Astrocyte of the hippocampus (primary cell): ENCODE measurements at regions not wholly inside any gene's neighbourhood (a gene's known extent, or its start where the extent isn't known, plus 50 kb on each side); places are given as distances from the start of the nearest gene placed in this dataset.
"Not testable (repeated sequence)": the region's sequence is repeated elsewhere in the genome, so short reads cannot be mapped to it uniquely, and the experiment has no call there.

Experiments used
- DNase-seq: peaks from one replicate; pipeline ENCODE4 v3.0.0; 2011; ENCODE audit warnings: low read depth, low spot score

DNA sequence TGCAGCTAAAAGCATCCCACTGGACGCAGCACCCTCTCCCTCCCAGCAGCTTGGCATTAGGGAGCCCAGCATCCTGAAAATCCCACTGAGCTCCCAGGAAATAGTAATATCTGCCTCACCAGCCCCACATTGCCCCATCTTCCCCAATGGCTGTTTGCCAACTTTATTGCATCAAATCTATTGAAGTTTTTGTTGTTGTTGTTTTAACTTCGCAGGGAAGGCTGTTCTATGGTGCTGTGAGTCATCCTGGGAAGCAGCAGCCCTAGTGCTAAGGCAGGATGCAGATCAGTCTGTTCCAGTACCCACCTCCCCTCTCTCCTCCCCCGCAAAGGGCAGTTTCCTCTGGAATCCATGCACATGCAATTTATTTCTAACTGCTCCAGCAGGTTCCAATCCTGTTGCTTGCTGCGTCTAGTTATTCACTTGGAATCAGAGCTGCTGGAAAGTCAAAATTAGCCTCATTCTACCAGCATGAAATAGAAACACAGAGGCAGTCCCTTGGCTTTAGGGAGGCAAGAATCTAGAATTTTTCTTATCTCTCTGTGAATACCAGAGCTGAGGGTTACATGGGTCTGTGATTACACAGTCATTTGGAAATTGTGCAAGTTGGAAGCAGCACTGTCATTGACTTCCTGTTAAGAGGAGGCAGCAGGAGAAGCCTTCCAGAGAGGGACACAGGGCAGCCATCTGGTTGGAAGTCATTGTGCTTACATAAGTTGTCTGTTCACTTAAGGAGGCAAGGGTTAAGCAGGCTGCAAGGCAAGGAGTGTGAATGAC is 115.9 kb upstream of the CACUL1 start:
- peak; percentile 83 for DNase-seq

DNA sequence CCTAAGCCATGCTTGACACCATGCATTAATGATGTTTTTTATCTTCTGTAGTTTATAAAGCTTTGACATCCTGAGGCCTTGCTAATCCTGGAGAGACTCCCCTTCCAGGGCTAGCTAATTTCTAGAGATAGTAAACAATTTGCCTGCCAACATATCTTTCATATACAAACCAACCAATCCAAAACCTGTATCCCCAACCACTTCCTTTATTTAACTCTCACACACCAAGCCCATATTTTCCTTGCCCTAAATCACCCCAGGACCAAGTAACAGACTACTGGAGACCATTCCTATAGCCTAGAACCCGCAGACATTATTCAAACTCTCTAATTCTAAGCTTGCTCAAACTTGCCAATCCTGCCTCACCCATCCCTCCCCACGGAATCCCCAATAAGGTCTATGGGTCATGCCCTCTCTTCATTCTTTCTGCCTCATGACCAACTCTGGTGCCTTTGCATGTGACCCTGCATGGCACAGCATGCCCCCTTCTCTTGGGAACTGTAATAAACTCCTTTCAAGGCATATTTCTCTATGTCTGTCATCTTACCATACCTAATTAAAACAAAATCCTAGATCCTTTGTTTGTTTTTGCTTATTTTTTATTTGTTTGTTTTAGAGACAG is 116.6 kb upstream of the CACUL1 start:
- DNase-seq, result no peak

DNA sequence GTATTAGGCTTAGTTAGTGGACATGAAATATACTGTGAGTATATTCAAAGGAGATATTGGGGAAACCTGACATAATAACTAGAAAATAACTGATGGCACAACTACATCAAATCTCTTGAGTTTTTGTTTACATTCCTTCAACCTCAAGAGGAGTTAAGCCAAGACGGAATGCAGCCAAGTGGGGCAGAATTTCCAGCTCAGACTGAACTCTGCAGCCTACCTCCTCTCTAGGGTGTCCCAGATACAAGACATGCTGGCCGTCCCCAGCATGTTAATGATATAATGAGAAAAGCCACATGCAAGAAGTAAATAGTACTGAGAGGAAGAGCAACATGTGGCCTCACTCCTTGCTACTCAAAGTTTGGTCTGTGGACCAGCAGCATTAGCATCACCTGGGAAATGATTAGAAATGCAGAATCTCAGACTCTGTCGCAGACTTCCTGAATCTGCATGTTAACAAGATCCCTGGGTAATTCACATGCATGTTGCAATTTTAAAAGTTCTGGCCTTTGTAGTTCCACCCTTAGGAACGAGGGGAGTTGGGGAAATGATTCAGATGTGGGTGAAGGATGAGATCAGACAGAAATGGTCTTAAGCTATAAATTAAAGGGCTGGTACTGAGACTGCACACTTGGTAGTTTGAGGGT is 118.4 kb upstream of the CACUL1 start:
- DNase-seq, result peak; percentile 68

DNA sequence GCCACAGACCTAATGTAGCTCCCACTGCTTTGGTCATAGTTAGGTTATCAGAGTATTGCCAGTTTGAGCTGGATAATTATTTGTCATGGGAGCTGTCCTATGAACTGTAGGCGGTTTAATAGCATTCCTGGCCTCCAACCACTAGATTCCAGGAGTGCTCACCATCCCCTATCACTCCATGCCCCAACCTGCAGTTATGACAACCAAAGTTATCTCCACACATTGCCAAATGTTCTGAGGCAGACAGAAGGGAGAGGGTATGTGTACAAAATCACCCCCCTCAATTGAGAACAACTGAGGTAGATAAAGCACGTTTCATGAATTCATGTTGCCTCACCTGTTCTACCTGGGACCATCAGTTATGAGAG is 119.0 kb upstream of the CACUL1 start:
- peak; percentile 28 for DNase-seq

DNA sequence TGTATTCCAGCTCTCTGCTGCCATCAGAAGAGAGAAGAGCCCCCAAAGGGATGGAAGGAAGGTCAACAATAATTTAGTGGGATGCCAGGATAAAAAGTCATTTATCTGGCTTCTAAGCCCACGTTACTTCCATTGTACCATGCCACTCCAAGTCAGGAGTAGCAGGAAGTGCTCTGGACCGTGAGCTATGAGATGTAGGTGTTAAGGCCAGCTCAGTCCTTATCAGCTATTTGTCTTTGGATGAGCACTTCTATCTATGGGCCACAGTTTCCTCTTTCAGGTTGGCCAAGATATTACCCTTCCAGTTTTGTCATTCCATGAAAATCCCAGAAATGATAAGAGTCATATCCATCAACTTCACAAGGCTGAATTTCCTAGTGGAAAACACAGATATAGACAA is 119.4 kb upstream of the CACUL1 start:
- DNase-seq, result no peak

DNA sequence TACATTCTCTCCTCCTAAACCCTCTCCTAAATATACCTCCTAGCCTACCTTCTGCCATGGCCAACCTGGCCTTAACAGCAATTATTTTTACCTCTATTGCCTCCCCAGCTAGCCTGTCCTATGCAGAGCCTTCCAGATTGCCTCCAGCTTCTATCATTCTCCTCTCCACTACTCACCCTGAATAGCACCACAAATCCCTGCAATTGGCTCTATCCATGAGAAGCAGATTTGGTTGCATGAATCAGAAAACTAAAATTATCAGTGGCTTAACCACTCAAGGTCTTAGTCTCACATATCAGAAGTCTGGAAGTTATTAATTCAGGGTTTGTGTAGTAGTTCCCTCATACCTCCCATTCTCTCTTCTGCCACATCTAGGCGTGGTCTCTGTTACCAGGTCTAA is 120.3 kb upstream of the CACUL1 start:
- no peak for DNase-seq

DNA sequence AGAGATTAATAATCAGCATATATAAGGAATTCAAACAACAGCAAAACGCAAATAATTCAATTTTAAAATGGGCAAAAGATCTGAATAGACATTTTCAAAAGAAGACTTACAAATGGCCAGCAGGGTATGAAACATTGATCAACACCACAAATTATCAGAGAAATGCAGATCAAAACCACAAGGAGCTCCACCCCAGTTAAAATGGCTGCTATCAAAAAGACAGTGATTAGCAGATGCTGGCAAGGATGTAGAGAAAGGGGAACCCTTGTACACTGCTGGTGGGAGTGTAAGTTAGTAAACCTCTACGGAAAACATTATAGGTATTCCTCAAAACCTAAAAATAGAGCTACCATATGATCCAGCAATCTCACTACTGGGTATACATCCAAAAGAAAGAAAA is 128.0 kb upstream of the CACUL1 start:
- DNase-seq, result no peak

DNA sequence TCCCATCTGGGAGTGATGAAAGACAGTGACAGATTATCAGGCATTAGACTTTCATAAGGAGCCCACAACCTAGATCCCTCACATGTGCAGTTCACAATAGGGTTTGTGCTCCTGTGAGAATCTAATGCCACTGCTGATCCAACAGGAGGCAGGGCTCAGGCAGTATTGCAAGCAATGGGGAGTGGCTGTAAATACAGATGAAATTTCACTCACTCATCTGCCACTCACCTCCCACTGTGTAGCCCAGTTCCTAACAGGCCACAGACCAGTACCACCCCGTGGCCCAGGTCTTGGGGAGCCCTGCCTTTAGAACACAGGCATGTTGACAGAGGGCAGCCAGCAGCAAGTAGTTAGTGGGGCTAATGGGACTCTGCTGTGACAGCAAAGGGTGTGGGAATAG is 137.3 kb upstream of the NANOS1 start:
- no peak for DNase-seq

DNA sequence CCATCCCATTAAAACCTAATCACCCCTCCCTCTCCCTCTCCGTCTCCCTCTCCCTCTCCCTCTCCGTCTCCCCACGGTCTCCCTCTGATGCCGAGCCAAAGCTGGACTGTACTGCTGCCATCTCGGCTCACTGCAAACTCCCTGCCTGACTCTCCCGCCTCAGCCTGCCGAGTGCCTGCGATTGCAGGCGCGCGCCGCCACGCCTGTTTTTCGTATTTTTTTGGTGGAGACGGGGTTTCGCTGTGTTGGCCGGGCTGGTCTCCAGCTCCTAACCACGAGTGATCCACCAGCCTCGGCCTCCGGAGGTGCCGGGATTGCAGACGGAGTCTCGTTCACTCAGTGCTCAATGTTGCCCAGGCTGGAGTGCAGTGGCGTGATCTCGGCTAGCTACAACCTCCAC is 134.6 kb upstream of the NANOS1 start:
- DNase-seq, result not testable (repeated sequence)

DNA sequence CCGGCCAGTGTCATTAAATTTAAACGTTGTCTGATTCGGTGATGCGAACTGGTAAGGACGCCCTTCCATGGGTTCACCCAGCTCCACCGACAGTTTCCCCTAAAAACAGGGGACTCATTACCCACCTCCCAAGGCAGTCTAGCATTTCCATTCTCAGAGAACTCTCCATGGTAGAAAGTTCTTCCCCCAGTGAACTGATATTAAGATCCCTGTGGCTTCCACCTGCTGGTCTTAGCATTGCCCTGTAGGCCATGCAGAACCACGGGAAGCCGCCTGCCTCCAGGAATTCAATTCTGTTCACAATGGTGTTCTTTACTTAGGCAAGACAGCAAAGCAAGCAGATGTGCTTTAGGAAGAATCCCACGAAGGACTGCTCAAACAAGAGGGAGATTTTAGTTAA is 128.9 kb upstream of the NANOS1 start:
- DNase-seq, result no peak

DNA sequence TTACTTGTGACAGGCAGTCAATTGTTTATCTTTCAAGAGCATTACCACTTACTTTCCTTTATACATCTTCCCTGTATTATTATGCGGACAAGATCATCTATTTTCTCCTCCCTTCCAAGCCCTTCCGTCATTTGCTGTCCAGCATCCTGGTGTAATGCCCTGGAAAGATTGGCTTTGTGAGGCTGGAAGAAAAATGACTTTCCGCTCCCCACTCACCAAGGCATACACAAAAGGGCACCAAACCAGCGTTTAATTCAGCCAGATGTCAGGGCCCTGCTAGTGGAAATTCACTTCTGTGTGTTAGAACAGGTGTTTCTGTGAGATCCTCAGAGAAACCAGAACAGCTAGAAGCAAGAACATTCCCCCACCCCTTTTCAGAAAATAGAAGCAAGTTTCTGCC is 128.1 kb upstream of the NANOS1 start:
- DNase-seq, result no peak

DNA sequence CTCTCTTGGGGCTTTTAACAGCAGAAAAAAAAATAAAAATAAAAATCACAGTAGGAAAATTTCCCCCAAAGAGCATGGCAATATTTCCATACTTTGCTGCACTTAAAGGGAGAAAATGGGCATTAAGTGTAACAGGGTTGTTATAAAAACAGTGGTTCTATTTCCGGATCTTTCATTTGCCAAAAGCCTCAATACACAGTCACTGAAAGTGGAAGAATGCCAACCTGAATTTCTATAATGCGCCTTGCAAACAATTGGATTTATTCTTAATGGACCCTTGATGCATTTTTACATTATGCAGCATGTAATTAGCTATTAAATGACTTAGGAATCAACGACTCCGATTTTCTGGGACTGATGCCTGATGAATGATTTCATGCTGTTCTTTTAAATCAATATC is 127.6 kb upstream of the NANOS1 start:
- DNase-seq, result peak; percentile 17

DNA sequence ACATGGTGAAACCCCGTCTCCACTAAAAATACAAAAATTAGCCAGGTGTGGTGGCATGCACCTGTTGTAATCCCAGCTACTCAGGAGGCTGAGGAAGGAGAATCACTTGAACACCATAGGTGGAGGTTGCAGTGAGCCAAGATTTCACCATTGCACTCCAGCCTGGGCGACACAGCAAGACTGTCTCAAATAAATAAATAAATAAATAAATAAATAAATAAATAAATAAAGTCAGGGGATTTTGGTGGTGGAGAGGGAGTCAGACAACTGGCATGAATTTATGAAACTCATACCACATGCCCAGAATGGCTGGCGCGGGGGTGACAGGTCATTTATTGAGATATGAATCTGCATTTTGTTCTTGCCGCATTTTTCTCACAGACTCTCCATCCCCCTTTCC is 126.9 kb upstream of the NANOS1 start:
- not testable (repeated sequence) for DNase-seq

DNA sequence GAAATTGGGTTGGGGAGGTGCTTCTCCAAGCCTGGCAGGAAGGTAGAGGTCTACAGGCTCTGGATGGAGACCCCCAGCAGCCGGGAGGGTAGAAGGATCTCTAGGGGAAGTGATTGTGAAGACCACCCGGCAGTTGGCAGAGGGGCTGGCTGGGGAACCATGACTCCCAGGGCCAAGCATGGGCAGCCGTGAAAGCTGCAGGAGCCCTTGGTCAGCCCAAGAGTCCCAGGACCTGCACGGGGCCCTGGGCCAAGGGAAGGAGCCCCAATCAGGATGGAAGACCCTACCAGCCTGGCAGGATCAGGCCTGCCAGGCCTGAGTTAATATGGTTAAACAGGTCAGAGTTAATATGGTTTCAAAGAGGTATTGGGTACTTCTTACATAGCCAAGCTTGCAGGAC is 126.3 kb upstream of the NANOS1 start:
- DNase-seq, result no peak

DNA sequence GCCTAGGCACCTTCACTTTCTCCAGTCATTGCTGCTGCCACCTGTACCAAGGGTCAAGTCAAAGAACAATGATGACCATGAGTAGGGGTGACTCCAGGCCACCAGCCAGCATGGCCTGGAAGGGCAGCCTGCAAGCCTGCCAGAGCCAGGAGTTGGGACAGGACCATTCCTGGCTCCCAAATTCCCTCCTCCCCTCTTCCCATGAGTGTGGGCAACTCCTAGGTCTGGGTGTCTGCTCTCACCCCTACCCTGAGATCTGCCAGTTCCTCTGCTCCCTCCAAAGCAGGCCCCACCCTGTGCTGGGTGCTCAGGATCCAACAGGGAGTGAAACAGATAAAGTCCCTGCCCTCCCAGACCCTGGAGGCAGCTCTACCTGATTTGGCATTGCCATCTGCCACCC is 125.8 kb upstream of the NANOS1 start:
- DNase-seq, result no peak

DNA sequence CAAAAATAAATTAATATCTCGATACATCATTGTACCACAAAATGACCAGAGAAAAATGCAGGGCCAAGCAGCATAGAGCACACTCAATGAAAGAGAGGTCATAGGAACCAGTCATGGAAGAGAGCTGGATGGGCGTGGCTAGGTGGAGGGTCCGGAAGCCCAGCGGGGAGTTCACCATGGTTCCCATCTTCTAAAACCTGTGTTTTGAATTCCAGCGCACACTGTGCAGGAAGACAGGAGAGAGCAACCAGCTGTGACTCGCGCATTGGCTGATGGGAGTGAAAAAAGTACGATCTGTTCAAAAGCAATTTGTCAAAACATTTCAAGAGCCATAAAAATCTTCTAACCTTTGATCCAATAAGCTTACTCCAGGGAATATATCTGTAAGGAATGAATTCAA is 125.2 kb upstream of the NANOS1 start:
- DNase-seq, result no peak

DNA sequence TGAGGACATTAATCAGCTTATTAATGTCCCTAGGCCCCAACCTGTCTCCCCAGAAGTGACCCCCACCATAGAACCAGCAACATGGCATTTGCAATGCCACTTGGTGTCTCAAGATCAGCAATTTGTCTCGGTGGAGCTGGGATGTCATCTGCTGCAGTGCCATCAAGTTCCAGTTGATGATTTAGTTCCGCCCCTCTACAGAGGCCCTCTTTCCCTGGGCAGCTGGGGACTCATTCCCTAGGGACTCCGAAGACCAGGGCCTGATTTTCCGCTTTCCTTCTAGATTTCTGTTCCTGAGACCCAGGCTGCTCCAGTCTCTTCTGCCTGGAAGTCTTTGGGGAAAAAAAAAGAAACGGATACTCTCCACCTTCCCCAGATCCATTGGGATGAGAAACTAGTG is 122.5 kb upstream of the NANOS1 start:
- no peak for DNase-seq

DNA sequence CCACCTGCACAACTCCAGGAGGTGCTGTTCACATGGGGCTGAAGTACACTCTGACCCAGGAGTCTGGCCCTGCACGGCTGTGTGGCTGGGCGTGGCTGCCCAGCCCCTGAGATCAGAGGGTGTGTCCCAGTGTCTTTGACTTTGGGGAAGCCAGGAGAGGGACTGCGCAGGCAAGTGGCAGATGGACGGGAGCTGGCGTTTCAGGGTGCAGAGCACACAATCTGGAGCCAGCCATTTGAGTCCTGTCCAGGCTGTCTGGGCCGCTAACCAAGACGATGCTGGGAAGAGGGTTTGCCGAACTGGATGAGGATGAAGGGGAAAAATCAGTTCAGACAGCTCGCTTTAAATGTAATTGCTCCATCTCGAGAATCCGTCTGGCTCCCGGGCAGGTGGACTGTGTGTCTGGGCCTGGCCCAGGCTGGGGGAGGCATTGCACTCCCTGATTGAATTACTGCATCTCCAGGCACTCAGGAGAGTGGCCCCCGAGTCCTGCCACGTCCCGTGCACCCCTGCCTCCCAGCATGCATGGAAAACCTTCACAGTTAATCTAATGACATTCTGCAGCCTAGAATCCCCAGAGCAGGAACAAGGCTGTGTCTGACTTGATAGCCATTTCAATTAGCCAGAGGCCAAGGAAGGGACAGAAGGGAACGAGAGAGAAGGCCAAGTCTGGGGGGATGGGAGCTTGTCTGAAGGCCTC is 120.8 kb upstream of the NANOS1 start:
- no peak for DNase-seq

DNA sequence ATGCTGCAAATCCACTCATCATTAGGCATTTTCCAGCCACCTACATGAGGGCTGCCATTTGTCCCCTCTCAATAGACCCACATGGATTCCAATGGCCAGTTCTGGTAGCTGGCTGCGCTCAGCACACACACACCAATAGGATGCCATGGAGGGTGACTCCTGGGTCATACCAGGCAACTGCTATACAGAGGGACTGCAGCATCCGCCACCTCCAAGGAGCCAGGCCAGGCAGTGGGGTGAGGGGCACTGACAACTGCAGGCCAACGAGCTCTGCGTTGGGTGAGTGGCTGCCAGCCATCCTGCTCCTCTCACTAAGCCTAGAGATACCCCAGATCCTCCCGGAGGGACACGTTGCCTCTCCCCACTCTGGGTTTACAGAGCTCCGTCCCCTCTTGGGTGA is 118.8 kb upstream of the NANOS1 start:
- no peak for DNase-seq

DNA sequence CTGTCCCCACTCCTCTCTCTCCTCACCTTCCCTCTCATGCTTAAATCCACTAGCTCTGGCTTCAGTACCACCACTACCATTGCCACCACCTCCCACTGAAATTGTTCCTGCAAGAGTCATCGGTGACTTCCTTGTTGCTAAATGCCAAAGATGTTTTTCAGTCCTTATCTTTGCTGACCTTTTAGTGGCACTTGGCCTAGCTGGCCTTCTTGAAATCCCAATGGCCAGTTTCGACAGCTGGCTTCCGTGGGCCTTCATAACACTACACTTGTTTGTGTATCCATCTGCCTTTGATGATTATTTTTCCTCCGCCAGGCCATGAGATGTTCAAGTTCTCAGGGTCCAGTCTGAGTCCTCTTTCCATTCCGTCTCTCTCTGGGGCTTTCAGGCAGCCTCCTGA is 118.2 kb upstream of the NANOS1 start:
- DNase-seq, result peak; percentile 42

DNA sequence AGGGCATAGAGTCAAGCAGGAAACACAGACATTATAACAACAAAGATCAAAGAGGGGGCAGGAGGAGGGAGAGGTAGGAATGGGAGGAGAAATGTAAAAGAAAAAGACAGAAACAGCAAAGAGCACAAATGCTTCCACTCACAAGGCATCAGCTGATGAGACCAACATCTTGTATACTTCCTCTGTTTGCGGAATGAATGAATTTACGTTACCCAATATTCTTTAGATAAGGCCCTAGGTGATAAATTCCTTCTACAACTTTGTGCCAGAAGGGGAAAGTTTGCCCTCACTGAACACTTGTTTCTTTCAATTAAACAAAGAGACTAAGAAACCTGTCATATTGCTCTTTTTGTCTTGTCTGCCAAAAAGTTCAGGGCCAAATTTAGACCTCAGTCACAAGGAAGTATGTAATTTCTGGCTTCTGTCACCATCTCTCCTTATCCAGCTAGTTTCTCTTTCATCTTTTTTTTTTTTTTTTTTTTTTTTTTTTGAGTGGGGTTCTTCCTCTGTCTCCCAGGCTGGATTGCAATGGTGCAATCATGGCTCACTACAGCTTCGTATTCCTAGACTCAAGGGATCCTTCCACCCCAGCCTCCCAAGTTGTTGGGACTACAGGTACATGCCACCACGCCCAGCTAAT is 116.4 kb upstream of the NANOS1 start:
- DNase-seq, result no peak

DNA sequence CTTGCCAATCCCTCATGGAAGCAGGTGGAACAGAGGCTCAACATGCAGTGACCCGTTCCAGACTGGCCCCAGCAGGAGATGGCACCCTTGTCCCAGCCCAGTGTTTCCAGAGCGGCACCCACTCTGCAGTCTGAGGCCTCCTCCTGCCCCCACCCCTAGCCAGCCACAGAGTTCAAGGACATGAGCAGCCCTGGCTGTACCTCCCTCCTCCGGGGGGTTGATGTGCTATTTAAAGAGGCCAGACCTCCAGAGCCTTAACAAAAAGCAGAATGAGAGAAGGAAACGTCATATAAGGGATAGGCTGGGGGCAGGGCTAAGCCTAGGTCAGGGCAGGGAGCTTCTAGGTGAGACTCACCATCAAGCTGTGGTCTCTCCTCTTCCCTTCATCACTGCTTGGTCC is 115.7 kb upstream of the NANOS1 start:
- no peak for DNase-seq
